Transverse colon (tissue), 4 donors: ENCODE measurements at regions not wholly inside any gene's neighbourhood (a gene's known extent, or its start where the extent isn't known, plus 50 kb on each side); places are given as distances from the start of the nearest gene placed in this dataset.

ENCODE experiments used
- DNase-seq: peaks from one replicate; pipeline ENCODE4 v3.0.0-alpha.2; 2019
- H3K27ac ChIP-seq, 4 donors: fragments of 200-600 bp; sonication (generic); 2 replicates each; pipeline ENCODE4 v1.5.1; 2016 to 2018; ENCODE audit warnings: inconsistent platforms in 4 of 4
- H3K27me3 ChIP-seq: fragments of 200-600 bp; sonication (generic); 2 replicates; pipeline ENCODE4 v1.5.1; 2017; ENCODE audit warnings: inconsistent platforms
- H3K36me3 ChIP-seq, 4 donors: fragments of 200-600 bp; sonication (generic); 2 replicates each; pipeline ENCODE4 v1.5.1; 2017 to 2019; ENCODE audit warnings: inconsistent platforms in 4 of 4
- H3K4me1 ChIP-seq, 4 donors: fragments of 200-600 bp; sonication (generic); 2 replicates each; pipeline ENCODE4 v1.5.1; 2017 to 2020; ENCODE audit warnings: inconsistent platforms in 4 of 4
- H3K4me3 ChIP-seq, 4 donors: fragments of 200-600 bp; sonication (generic); 1 replicate in 1 of 4; 2 replicates in 3 of 4; pipeline versions ENCODE4 v1.5.1 to v1.6.1; 2017 to 2019; ENCODE audit warnings: inconsistent platforms in 4 of 4
- H3K9me3 ChIP-seq, 2 donors: fragments of 200-600 bp; sonication (generic); 2 replicates each; pipeline ENCODE4 v1.5.1; 2017 to 2019; ENCODE audit warnings: inconsistent platforms in 2 of 2
- EP300 ChIP-seq: sonication (generic); formaldehyde crosslinking; IDR thresholded peaks from one replicate; pipeline ENCODE4 v1.6.1; 2017; ENCODE audit warnings: antibody characterized with exemption, low read depth
- POLR2A ChIP-seq: fragments of 450-650 bp; IDR thresholded peaks from one replicate; pipeline ENCODE4 v1.6.1; 2016; ENCODE audit warnings: antibody characterized with exemption, mild to moderate bottlenecking, moderate library complexity
- POLR2AphosphoS5 ChIP-seq, 3 donors: sonication (generic); formaldehyde crosslinking; IDR thresholded peaks; one replicate each; pipeline ENCODE4 v1.6.1; 2016; ENCODE audit warnings: antibody characterized with exemption in 3 of 3
- WGBS, 2 donors: methylation state at CpG; one replicate each; pipeline ENCODE4 v1.1.5; 2018; ENCODE audit warnings: low coverage in 1 of 2; 5-methylcytosine and 5-hydroxymethylcytosine counted together
- in situ Hi-C, 4 donors: fragments of 200-750 bp; cut with MboI; loops; one replicate each; pipeline versions ENCODE4 v1.15.0 to v1.15.1; 2017; ENCODE audit warnings: low sequenced_read_pairs in 3 of 4, low pct_ligation_motif_present in 1 of 4, low pct_unique_long_range_greater_than_20kb in 1 of 4
- intact Hi-C: fragments of 100-400 bp; cut with DNase I; formaldehyde crosslinking; loops from one replicate; pipeline ENCODE4 v1.15.1; 2023; ENCODE audit warnings: low total_unique reads
- TF ChIP-seq, protein P1 (sequence below), 5 experiments: fragments of 200-600 bp in 3 of 5; fragments of 450-650 bp in 2 of 5; sonication (generic) in 3 of 5; IDR thresholded peaks; 1 replicate in 2 of 5; 2 replicates in 3 of 5; pipeline ENCODE4 v1.5.1; 2016 to 2017; ENCODE audit warnings: antibody characterized with exemption in 5 of 5, inconsistent platforms in 3 of 5, mild to moderate bottlenecking in 2 of 5, moderate library complexity in 1 of 5

DNA sequence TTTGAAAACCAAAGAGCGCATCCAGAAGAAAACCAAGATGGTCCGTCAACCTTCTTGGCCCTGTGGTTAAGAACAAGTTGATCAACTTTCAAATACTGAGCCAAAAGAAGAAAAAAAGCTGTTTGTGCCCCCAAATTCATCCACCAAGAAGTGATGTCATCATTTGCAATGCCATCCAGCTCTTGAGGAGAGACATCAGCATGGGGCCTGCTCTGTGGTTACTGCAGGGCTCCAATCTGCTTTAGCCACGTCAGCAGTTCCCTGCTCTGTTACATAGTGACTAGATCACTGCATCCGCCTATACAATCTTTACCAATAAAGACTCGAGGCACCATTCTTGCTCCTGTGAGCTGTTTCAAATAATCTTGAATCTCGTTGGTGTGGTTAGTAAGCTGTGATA, 75.0 kb upstream of the BLCAP start:
- H3K27me3 ChIP-seq: peaks cover 15% of the 10 kb centered on the region
- intact Hi-C loops (no loop called here), in situ Hi-C loops (no loop called here)
- WGBS, 2 donors: 80 to 94% methylated on average over 2 to 6 of the region's 6 CpGs
- no peak overlapping the region for H3K4me3 ChIP-seq
- TF ChIP-seq, protein P1, sequence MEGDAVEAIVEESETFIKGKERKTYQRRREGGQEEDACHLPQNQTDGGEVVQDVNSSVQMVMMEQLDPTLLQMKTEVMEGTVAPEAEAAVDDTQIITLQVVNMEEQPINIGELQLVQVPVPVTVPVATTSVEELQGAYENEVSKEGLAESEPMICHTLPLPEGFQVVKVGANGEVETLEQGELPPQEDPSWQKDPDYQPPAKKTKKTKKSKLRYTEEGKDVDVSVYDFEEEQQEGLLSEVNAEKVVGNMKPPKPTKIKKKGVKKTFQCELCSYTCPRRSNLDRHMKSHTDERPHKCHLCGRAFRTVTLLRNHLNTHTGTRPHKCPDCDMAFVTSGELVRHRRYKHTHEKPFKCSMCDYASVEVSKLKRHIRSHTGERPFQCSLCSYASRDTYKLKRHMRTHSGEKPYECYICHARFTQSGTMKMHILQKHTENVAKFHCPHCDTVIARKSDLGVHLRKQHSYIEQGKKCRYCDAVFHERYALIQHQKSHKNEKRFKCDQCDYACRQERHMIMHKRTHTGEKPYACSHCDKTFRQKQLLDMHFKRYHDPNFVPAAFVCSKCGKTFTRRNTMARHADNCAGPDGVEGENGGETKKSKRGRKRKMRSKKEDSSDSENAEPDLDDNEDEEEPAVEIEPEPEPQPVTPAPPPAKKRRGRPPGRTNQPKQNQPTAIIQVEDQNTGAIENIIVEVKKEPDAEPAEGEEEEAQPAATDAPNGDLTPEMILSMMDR (IDR thresholded peaks at IDR 0.05): no peak
- no peak for TF ChIP-seq POLR2AphosphoS5 (IDR thresholded peaks at IDR 0.05)
- no peak for TF ChIP-seq EP300
- TF ChIP-seq POLR2A: no peak
- H3K4me1 ChIP-seq: no peaks in the 10 kb centered on the region
- H3K27ac ChIP-seq: no peak overlapping the region
- H3K9me3 ChIP-seq: no peaks in the 10 kb centered on the region
- DNase-seq: no peak
- H3K36me3 ChIP-seq: no peaks in the 10 kb centered on the region

GRCh38 chr20:37600486-37600885, 72.8 kb upstream of the BLCAP start:
- Histone ChIP-seq H3K4me3 (no peak overlapping the region), H3K27ac (no peak overlapping the region), H3K4me1 (no peaks in the 10 kb centered on the region), H3K36me3 (no peaks in the 10 kb centered on the region), H3K9me3 (no peaks in the 10 kb centered on the region), H3K27me3 (peaks cover 33% of the 10 kb centered on the region)
- no peak for TF ChIP-seq POLR2A
- TF ChIP-seq, protein P1 (IDR thresholded peaks at IDR 0.05): no peak
- TF ChIP-seq POLR2AphosphoS5 (IDR thresholded peaks at IDR 0.05): no peak
- no peak for TF ChIP-seq EP300
- 80 to 90% methylated on average over 1 to 3 of the region's 3 CpGs for WGBS, 2 donors
- intact Hi-C loops: no loop called here
- no peak for DNase-seq
- in situ Hi-C loops: no loop called here

DNA sequence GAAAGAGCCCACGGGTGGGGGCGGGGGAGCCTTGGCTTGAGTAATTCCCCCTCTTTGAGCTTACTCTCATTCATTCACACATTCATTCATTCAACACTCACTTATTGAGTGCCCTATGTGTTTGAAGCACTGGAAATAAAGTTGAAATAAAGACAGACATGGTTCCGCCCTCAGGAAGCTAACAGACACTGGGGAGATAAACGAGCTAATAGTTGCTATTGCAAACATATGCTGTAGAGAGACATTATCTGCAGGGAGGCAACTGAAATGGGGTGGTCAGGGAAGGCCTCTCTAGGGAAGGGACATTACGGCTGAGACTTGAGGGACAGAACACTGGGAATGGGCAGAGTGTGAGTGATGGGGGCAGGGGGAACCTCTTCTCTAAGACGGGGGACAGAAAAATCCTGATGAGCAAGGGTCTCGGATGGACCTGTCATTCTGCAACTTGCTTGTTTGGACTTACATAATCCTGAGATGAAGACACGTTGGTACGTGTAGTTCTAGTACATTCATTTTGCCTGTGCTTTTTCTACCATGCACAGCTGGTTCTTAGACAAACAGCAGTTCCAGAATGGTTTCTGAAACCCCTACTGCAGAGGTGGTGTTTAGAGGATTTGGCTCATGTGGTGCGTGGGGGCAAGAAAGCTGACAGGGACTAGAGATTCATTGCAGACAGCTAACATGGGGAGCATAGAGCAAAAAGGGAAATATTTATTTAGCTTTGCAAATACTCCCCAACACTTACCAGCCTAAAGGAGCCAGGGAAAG, 71.1 kb upstream of the BLCAP start:
- Histone ChIP-seq H3K4me3 (no peak overlapping the region), H3K27ac (no peak overlapping the region), H3K27me3 (peaks cover 38% of the 10 kb centered on the region), H3K4me1 (no peaks in the 10 kb centered on the region), H3K9me3 (no peaks in the 10 kb centered on the region), H3K36me3 (no peaks in the 10 kb centered on the region)
- intact Hi-C loops (no loop called here), in situ Hi-C loops (no loop called here)
- TF ChIP-seq, protein P1 (IDR thresholded peaks at IDR 0.05): no peak
- no peak for TF ChIP-seq POLR2AphosphoS5 (IDR thresholded peaks at IDR 0.05)
- no peak for DNase-seq
- WGBS, 2 donors: 46 to 55% methylated on average over 6 to 10 of the region's 10 CpGs

- 23% methylated on average over 19 of the region's 24 CpGs; no CpG with 5 or more reads in 1 of the 2 donors for WGBS, 2 donors
- no peak for DNase-seq
- Histone ChIP-seq H3K4me1 (no peaks in the 10 kb centered on the region), H3K36me3 (no peaks in the 10 kb centered on the region), H3K27me3 (peaks cover 43% of the 10 kb centered on the region), H3K27ac (no peak overlapping the region), H3K4me3 (no peak overlapping the region), H3K9me3 (no peaks in the 10 kb centered on the region)
- TF ChIP-seq POLR2AphosphoS5 (IDR thresholded peaks at IDR 0.05) (no peak), POLR2A (no peak), EP300 (no peak)
- TF ChIP-seq, protein P1 (IDR thresholded peaks at IDR 0.05): no peak
- in situ Hi-C loops (no loop called here), intact Hi-C loops (no loop called here)
Measured at GRCh38 chr20:37598100-37598543, 70.4 kb upstream of the BLCAP start.
